GF-D8 (cell line): ENCODE measurements at regions not wholly inside any gene's neighbourhood (a gene's known extent, or its start where the extent isn't known, plus 50 kb on each side); places are given as distances from the start of the nearest gene placed in this dataset.
"Not testable (repeated sequence)": the region's sequence is repeated elsewhere in the genome, so short reads cannot be mapped to it uniquely, and the experiment has no call there.

Experiments used
- DNase-seq: peaks from one replicate; lab custom pipeline; 2025; lab: John Stamatoyannopoulos, UW

- DNase-seq, result no peak
Measured at GRCh38 chr5:166178411-166179080, 2112.9 kb upstream of the WWC1 start.

GRCh38 chr5:166185185-166185584, 2106.3 kb upstream of the WWC1 start:
- no peak for DNase-seq

- no peak for DNase-seq
Measured at GRCh38 chr5:166188501-166189325, 2102.7 kb upstream of the WWC1 start.

DNA sequence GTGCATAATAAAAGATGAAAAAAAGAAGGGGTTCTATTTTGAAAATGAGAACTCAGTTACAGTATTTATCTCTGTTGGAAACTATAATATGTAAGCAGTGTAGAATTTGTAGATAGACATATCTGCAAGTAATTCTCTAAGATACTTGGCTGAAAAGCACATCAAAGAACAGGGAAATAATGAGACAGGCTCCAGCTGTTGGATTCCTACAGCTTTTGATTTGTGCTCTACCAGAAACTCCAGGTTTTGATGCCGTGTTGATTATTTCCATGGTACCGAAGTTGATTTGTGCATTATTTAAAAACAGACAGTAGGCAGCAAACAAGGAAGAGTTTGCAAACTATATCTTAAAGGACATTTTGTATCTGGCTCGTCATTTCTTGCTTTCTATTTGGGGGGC, 2098.7 kb upstream of the WWC1 start:
- no peak for DNase-seq

DNA sequence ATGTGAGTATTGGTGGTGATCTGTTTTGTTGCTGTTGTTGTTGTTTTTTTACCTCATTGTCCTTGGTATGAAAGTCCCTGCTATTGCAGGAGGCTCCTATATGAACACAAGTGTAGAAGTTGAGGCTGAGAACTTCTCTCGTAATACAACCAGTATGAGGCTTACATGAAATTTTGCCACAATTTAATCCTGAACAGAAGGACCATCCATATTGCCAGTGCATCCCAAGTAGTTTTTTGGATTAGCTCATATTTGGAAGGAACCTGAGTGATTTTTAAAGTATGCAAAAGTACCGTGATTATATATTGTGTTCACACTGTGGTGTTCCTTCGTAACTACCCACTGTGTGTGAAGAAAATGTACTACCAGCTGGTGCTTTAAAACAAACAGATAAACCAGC, 2095.5 kb upstream of the WWC1 start:
- no peak for DNase-seq

DNA sequence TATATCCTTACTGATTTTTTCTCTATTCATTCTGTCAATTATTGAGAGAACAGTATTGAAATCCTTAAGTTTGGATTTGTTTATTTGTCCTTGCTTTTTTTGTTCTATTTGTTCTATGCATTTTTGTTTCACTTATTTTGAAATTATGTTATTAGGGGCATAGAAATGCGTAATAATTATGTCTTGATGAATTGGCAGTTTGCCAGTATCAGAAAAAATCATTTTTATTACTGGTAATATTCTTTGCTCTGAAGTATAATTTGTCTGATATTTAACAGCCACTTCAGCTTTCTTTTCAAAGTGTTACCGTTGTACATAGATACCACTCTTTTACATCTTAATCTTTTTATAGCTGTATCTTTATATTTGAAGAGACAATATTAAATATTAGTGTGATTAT, 2090.9 kb upstream of the WWC1 start:
- no peak for DNase-seq

DNA sequence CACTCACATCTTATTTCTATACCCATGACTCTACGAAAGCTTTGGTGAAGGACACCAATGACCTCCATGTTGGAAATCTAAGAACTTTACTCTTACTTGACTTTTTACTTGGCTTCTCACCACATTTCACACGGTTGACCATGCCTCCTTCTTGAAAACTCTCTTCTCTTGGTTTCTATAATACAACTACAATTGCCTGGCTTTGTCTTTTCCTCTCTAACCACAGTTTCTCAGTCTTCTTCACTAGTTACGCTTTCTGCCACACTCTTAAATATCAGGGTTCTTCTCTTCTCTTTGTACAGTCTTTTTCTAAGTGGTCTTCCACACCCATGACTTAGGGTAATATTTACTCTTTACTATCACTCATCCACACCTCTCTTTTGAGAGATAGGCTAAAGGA, 2079.8 kb upstream of the WWC1 start:
- DNase-seq, result no peak

GRCh38 chr5:166236327-166236726, 2055.1 kb upstream of the WWC1 start:
- no peak for DNase-seq

DNA sequence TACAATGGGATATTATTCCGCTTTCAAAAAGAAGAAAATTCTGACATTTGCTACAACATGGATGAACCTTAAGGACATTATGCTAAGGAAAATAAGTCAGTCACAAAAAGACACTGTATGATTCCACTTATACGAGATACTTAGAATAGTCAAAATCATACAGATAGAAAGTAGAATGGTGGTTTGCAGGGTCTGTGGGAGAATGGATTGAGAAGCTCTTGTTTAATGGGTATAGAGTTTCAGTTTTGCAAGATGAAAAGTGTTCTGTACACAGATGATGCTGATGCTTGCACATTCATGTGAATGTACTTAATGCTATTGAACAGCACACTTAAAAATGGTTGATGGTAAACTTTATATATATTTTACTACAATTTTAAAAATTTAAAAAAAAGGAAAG, 2050.7 kb upstream of the WWC1 start:
- no peak for DNase-seq

DNA sequence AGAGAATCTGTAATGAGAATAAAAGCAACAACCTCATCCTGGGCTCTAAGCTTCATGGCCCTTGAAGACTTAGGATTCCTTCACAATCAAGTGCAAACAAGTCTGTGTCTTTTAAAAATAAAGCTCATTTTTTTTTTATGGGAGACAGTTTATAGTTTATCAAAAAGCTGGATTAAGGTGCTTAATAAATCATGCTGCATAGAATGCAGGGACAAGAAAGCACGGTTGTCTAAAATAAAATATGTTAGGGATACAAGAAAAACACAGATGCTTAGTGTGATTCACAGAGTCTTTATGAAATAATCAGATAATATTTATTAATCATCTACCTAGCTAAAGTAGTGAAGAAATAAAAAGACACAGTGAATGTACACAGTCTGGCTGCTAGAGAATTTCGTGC, 2045.9 kb upstream of the WWC1 start:
- DNase-seq, result no peak

- no peak for DNase-seq
Measured at GRCh38 chr5:166251786-166252185, 2039.7 kb upstream of the WWC1 start.

DNA sequence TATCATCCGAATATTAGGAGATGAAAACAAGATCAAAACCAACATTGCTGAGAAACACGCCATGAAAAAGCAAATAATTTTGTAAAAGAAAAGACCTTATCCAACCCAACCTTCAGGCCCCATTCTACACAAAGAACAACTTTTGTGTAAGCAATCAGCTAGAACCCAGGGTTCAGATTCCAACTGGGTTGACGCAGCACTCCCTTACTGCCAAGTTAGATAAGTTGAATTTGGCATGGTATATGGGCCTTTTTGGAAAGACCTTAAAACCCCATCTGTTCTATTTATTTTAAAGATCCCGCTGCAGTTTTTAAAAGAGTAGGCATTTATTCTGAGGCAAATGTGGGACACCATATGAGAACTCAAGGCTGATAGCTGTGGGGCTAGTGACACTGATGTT, 2033.8 kb upstream of the WWC1 start:
- no peak for DNase-seq

DNA sequence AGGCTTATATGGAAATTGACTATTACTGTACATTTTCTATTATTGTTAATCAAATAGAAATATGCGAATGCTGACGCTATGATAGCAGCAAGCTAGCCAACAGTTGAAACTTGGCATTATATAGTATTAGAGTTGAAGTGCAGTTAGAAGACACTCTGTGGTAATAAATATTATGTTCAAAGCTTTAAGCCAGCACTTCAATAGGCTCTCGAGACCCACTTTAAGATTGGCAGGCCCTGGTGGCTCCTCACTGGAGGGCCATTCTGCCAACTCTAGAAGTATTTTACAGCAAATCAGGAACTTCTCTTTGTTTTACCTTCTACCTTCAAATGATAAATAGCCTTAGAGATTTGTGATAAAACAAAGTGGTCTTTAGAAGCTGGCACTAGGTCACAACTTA, 2029.0 kb upstream of the WWC1 start:
- no peak for DNase-seq

- no peak for DNase-seq
Measured at GRCh38 chr5:166267907-166268306, 2023.5 kb upstream of the WWC1 start.

GRCh38 chr5:166270712-166271111, 2020.7 kb upstream of the WWC1 start:
- no peak for DNase-seq

GRCh38 chr5:166276006-166276405, 2015.4 kb upstream of the WWC1 start:
- no peak for DNase-seq

DNA sequence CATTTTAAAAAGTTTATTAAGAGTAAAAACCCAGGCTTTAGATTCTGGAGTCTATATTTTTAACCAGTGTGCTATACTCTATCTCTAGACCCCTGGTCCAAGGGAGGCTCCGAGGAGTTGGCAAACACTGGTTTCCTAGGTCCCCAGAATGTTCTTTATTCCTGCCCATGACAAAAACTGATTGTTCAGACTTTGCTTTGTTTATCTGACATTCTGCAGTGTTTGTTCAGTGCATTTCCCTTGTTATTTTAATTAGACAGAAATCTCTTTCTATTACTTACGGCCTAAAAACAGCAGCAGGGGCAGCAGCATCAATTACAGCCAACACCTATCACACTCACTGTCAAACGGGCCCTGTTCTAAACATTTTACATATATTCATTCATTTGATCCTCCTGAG, 2011.6 kb upstream of the WWC1 start:
- no peak for DNase-seq

- DNase-seq, result no peak
Measured at GRCh38 chr5:166281433-166281832, 2010.0 kb upstream of the WWC1 start.

GRCh38 chr5:166282939-166283338, 2008.5 kb upstream of the WWC1 start:
- no peak for DNase-seq

DNA sequence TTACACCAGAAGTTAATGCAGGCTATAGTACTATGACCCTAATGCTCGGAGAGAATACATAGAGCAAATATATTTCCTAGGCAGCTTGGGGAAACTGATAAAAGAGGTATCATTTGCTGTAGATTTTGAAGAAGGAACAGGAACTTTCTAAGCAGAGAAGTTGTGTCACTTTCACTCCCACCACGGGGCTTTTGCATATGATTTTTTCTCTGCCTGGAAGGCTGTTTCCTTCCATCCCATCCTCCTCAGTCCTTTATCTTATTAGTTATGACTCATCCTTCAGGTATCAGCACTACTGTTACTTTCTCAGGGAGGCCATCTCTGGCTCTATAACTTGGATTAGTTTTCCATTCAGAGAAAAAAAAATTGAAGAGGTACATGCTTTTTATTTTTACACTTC, 2006.1 kb upstream of the WWC1 start:
- DNase-seq, result no peak

DNA sequence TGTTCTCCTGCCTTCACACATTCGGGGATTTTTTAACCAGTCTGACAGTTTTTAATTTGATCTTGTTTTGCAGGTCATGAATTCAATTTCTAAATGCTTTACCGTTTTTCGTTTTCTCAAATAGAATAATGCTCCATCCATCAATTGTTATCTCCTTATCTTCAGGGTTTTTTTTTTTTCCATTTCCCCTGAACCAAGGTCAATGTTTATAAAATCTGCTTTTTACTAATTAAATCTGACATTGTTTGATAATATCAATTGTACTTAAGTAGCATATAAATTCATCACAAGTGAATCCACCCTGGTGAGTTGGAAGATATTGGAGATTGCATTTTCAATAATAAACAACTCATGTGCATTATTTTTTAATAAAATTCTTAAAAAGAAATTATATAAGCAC, 2004.6 kb upstream of the WWC1 start:
- DNase-seq, result no peak

- no peak for DNase-seq
Measured at GRCh38 chr5:166287866-166288265, 2003.6 kb upstream of the WWC1 start.

GRCh38 chr5:166291800-166292199, 1999.6 kb upstream of the WWC1 start:
- not testable (repeated sequence) for DNase-seq

DNA sequence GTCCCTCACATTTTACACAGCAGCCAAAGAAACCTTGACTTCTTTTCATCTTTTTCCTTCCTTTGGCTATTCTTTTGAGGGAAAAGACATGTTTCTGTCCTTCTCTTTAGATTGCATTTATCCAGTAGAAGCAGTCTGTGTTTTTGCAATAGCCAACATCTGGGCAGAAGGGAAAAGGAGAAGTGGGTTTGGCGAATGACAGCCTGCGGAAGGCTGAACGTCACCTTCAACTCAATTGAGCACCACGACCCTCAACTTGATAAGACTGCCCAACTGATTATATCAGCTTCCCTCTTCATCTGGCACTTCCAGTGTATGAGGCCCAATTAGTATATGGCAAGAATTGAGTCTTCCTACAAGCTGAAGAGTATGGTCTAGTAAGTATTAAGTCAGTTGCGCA, 1997.6 kb upstream of the WWC1 start:
- DNase-seq, result no peak
